DOHH2 (cell line): ENCODE measurements at regions not wholly inside any gene's neighbourhood (a gene's known extent, or its start where the extent isn't known, plus 50 kb on each side); places are given as distances from the start of the nearest gene placed in this dataset.

Experiments used
- EZH2phosphoT487 ChIP-seq: fragments of 200-600 bp; sonication (generic); IDR thresholded peaks from 2 replicates; pipeline ENCODE4 v1.6.1; 2017; ENCODE audit warnings: borderline replicate concordance, mild to moderate bottlenecking, antibody characterized with exemption, low read length, moderate library complexity, mixed read lengths
- TF ChIP-seq, protein P1 (sequence below): fragments of 200-600 bp; sonication (generic); IDR thresholded peaks from one replicate; pipeline ENCODE4 v1.5.1; 2014; ENCODE audit warnings: antibody characterized with exemption, mild to moderate bottlenecking, low read depth, low read length; ENCODE audit not compliant: poor library complexity, severe bottlenecking

DNA sequence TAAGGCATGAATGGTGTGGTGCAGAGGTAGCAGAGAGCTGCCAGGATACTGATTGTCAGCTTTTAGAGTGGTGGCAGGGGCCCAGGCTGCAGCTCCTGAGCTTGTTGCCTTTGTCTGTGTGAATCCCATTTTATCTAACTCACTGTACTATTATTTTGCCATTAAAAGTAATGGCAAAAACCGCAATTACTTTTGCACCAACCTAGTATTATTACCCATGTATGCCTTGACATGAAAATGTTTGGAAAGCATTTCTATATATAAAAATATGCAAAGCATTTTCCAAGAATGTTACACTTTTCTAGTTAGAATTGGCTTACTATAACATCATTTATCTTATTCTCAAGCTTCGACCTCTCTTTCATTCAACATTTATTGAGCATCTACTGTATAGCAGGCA lies 308.1 kb upstream of the MYOCD start:
- TF ChIP-seq, protein P1, sequence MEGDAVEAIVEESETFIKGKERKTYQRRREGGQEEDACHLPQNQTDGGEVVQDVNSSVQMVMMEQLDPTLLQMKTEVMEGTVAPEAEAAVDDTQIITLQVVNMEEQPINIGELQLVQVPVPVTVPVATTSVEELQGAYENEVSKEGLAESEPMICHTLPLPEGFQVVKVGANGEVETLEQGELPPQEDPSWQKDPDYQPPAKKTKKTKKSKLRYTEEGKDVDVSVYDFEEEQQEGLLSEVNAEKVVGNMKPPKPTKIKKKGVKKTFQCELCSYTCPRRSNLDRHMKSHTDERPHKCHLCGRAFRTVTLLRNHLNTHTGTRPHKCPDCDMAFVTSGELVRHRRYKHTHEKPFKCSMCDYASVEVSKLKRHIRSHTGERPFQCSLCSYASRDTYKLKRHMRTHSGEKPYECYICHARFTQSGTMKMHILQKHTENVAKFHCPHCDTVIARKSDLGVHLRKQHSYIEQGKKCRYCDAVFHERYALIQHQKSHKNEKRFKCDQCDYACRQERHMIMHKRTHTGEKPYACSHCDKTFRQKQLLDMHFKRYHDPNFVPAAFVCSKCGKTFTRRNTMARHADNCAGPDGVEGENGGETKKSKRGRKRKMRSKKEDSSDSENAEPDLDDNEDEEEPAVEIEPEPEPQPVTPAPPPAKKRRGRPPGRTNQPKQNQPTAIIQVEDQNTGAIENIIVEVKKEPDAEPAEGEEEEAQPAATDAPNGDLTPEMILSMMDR, result no peak
- TF ChIP-seq EZH2phosphoT487, result no peak
